SK-N-SH (cell line): ENCODE measurements at regions not wholly inside any gene's neighbourhood (a gene's known extent, or its start where the extent isn't known, plus 50 kb on each side); places are given as distances from the start of the nearest gene placed in this dataset.
"Not testable (repeated sequence)": the region's sequence is repeated elsewhere in the genome, so short reads cannot be mapped to it uniquely, and the experiment has no call there.

Experiments
- CTCF ChIA-PET: fragments of 300-600, 350-600 bp; formaldehyde crosslinking; extraction: SDS; loops from one replicate; lab custom pipeline; 2021; lab: Yijun Ruan, JAX
- POLR2A ChIA-PET: fragments of 350-600 bp; sonication (Branson Sonifier 250); formaldehyde crosslinking; extraction: SDS; loops from one replicate; lab custom pipeline; 2020; ENCODE audit warnings: antibody characterized with exemption, inconsistent platforms; lab: Yijun Ruan, JAX
- DNase-seq: peaks from one replicate; pipeline ENCODE4 v3.0.0; 2012
- H2AFZ ChIP-seq: fragments of 200-600 bp; sonication (generic); 2 replicates; pipeline ENCODE4 v1.8.1; 2016; ENCODE audit warnings: antibody characterized with exemption, mild to moderate bottlenecking, low read depth
- H3F3A ChIP-seq: fragments of 200-600 bp; sonication (generic); replicated peaks from 2 replicates; pipeline ENCODE3; 2016; ENCODE audit warnings: antibody characterized with exemption, mild to moderate bottlenecking; ENCODE audit not compliant: insufficient read depth
- H3K27ac ChIP-seq, 2 experiments: fragments of 200-500 bp in 1 of 2; fragments of 200-600 bp in 1 of 2; sonication (Bioruptor generic) in 1 of 2; sonication (generic), shearing (Covaris generic) in 1 of 2; 2 replicates each; pipeline versions ENCODE4 v1.5.1 to v1.6.1; 2014 to 2016; ENCODE audit warnings: low read depth in 2 of 2, inconsistent platforms in 1 of 2, low read length in 1 of 2, mild to moderate bottlenecking in 1 of 2, mixed read lengths in 1 of 2
- H3K27me3 ChIP-seq: fragments of 200-600 bp; sonication (generic), shearing (Covaris generic); 2 replicates; pipeline ENCODE4 v1.6.1; 2016; ENCODE audit warnings: mixed run types; ENCODE audit not compliant: insufficient read depth
- H3K36me3 ChIP-seq, 2 experiments: fragments of 200-500 bp in 1 of 2; fragments of 200-600 bp in 1 of 2; sonication (Bioruptor generic) in 1 of 2; sonication (generic) in 1 of 2; replicated peaks in 1 of 2; 2 replicates each; pipeline versions ENCODE3 to v1.5.1; 2014 to 2016; ENCODE audit warnings: low read length in 1 of 2, mild to moderate bottlenecking in 1 of 2; ENCODE audit not compliant: insufficient read depth in 2 of 2, control insufficient read depth in 1 of 2
- H3K4me1 ChIP-seq, 2 experiments: fragments of 200-500 bp in 1 of 2; fragments of 200-600 bp in 1 of 2; sonication (Bioruptor generic) in 1 of 2; sonication (generic), shearing (Covaris generic) in 1 of 2; 2 replicates each; pipeline versions ENCODE4 v1.5.1 to v1.6.1; 2014 to 2016; ENCODE audit warnings: low read depth in 1 of 2, low read length in 1 of 2, mixed run types in 1 of 2; ENCODE audit not compliant: insufficient read depth in 2 of 2, control insufficient read depth in 1 of 2
- H3K4me2 ChIP-seq: fragments of 200-600 bp; sonication (generic), shearing (Covaris generic); 2 replicates; pipeline ENCODE4 v1.6.1; 2017; ENCODE audit warnings: mixed run types
- H3K4me3 ChIP-seq, 2 experiments: fragments of 200-500 bp in 1 of 2; fragments of 200-600 bp in 1 of 2; sonication (Bioruptor generic) in 1 of 2; sonication (generic), shearing (Covaris generic) in 1 of 2; 2 replicates each; pipeline versions ENCODE4 v1.5.1 to v1.8.1; 2014 to 2016; ENCODE audit warnings: low read depth in 2 of 2, inconsistent platforms in 1 of 2, low read length in 1 of 2, mild to moderate bottlenecking in 1 of 2, mixed read lengths in 1 of 2, moderate library complexity in 1 of 2
- H3K79me2 ChIP-seq: fragments of 200-600 bp; sonication (generic); 2 replicates; pipeline ENCODE4 v1.8.1; 2017; ENCODE audit warnings: mild to moderate bottlenecking; ENCODE audit not compliant: insufficient read depth
- H3K9ac ChIP-seq: fragments of 200-600 bp; sonication (generic); 2 replicates; pipeline ENCODE4 v1.6.1; 2017; ENCODE audit warnings: mixed run types
- H3K9me2 ChIP-seq: fragments of 200-600 bp; sonication (generic); 2 replicates; pipeline ENCODE4 v1.6.1; 2017; ENCODE audit warnings: mixed run types
- H3K9me3 ChIP-seq: fragments of 200-600 bp; sonication (generic); 2 replicates; pipeline ENCODE4 v1.6.1; 2017; ENCODE audit warnings: mixed run types, mild to moderate bottlenecking, moderate library complexity
- H4K20me1 ChIP-seq: fragments of 200-600 bp; sonication (generic); 2 replicates; pipeline ENCODE4 v1.6.1; 2017; ENCODE audit warnings: mild to moderate bottlenecking, mixed run types; ENCODE audit not compliant: insufficient read depth
- EP300 ChIP-seq, 2 experiments: IDR thresholded peaks; 2 replicates each; pipeline versions ENCODE4 v1.4.0 to v1.6.1; 2012; ENCODE audit warnings: borderline replicate concordance in 1 of 2, low read depth in 1 of 2, low read length in 1 of 2
- EZH2phosphoT487 ChIP-seq: fragments of 200-600 bp; sonication (generic); IDR thresholded peaks from 2 replicates; pipeline ENCODE4 v1.6.1; 2017; ENCODE audit warnings: low read depth, mixed run types, mild to moderate bottlenecking, antibody characterized with exemption, moderate library complexity, borderline replicate concordance
- FOSL2 ChIP-seq: IDR thresholded peaks from 2 replicates; pipeline ENCODE4 v1.4.0; 2012; ENCODE audit warnings: low read depth, mild to moderate bottlenecking, moderate library complexity, borderline replicate concordance
- FOXJ3 ChIP-seq: sonication (generic); formaldehyde crosslinking; IDR thresholded peaks from 2 replicates; pipeline ENCODE4 v1.5.1; 2020; ENCODE audit warnings: mild to moderate bottlenecking, missing genetic modification reagents
- GABPA ChIP-seq: IDR thresholded peaks from 2 replicates; pipeline ENCODE4 v1.4.0; 2012; ENCODE audit warnings: low read depth, mild to moderate bottlenecking
- GATA2 ChIP-seq: sonication (generic); formaldehyde crosslinking; IDR thresholded peaks from 2 replicates; pipeline ENCODE4 v1.5.0; 2020; ENCODE audit warnings: mild to moderate bottlenecking, missing genetic modification reagents
- MEF2A ChIP-seq: IDR thresholded peaks from 2 replicates; pipeline ENCODE4 v1.4.0; 2012; ENCODE audit warnings: low read depth, borderline replicate concordance
- MXI1 ChIP-seq: IDR thresholded peaks from 2 replicates; pipeline ENCODE4 v1.6.1; 2012; ENCODE audit warnings: mild to moderate bottlenecking, low read depth, low read length, improper control_type of control experiment
- RFX5 ChIP-seq: IDR thresholded peaks from 2 replicates; pipeline ENCODE4 v1.6.1; 2012; ENCODE audit warnings: mild to moderate bottlenecking, improper control_type of control experiment, low read length
- TAF1 ChIP-seq: IDR thresholded peaks from 2 replicates; pipeline ENCODE4 v1.6.1; 2012; ENCODE audit warnings: low read depth, mild to moderate bottlenecking, low read length, moderate library complexity, borderline replicate concordance
- TCF12 ChIP-seq: IDR thresholded peaks from 2 replicates; pipeline ENCODE4 v1.4.0; 2012
- TEAD4 ChIP-seq: IDR thresholded peaks from 2 replicates; pipeline ENCODE4 v1.4.0; 2012; ENCODE audit warnings: mild to moderate bottlenecking, borderline replicate concordance; ENCODE audit not compliant: insufficient read depth
- WGBS: methylation state at CpG from one replicate; pipeline ENCODE4 v1.1.6; 2017; ENCODE audit warnings: low lambda C conversion rate; 5-methylcytosine and 5-hydroxymethylcytosine counted together
- TF ChIP-seq, protein P1 (sequence below): fragments of 200-600 bp; sonication (generic); IDR thresholded peaks from 2 replicates; pipeline ENCODE4 v1.6.1; 2017; ENCODE audit warnings: antibody characterized with exemption, mild to moderate bottlenecking, moderate library complexity
- TF ChIP-seq, protein P2 (sequence below): IDR thresholded peaks from 2 replicates; pipeline ENCODE4 v1.4.0; 2012; ENCODE audit warnings: low read depth, borderline replicate concordance
- TF ChIP-seq, protein P3 (sequence below): IDR thresholded peaks from 2 replicates; pipeline ENCODE4 v1.4.0; 2012; ENCODE audit warnings: low read depth, borderline replicate concordance

DNA sequence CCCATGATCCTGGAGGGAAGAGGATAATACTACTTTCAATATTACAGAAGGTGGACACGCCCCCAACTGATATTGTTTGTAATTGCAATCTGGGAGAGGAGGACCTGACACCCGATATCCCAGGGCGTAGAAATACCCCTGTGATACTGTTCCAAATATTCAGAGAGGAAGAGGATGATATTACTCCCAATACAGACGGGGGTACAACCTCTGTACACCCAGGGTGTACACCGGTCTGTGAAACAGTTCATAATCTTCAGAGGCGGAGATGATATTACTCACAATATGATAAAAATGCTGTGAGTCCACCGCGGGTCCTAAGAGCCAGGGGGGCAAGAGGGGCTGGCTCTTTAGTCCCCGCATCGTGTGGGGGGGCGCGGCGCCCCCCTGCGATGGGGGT is 57.2 kb upstream of the ALDH3B2 start:
- Histone ChIP-seq H3K9me2 (no peaks in the 10 kb centered on the region), H3K9ac (no peak overlapping the region; the same call in 1 of the 2 replicates), H4K20me1 (no peaks in the 10 kb centered on the region), H2AFZ (no peak overlapping the region; the same call in 1 of the 2 replicates), H3K79me2 (no peaks in the 10 kb centered on the region), H3K4me1 (no peaks in the 10 kb centered on the region), H3K27ac (no peak overlapping the region; a peak in 1 of 4 replicates), H3K36me3 (no peaks in the 10 kb centered on the region), H3F3A (no peaks in the 10 kb centered on the region), H3K4me2 (peak overlapping the region; percentile 90), H3K4me3 (peak overlapping the region; percentile 54 to 56), H3K27me3 (no peaks in the 10 kb centered on the region), H3K9me3 (no peaks in the 10 kb centered on the region)
- POLR2A ChIA-PET, result no interaction called here
- CTCF ChIA-PET, result no interaction called here
- 6% methylated on average over 8 of the region's 14 CpGs for WGBS
- peak; percentile 34 for DNase-seq
- TF ChIP-seq TCF12 (no peak), RFX5 (no peak), EZH2phosphoT487 (no peak), TAF1 (no peak), FOSL2 (no peak), GATA2 (no peak), EP300 (IDR thresholded peaks at IDR 0.05; ENCODE audit: borderline replicate concordance in 1 of 2, low read depth in 1 of 2, low read length in 1 of 2) (no peak), TEAD4 (no peak), FOXJ3 (no peak), MEF2A (no peak), GABPA (no peak), MXI1 (no peak)
- TF ChIP-seq, protein P1, sequence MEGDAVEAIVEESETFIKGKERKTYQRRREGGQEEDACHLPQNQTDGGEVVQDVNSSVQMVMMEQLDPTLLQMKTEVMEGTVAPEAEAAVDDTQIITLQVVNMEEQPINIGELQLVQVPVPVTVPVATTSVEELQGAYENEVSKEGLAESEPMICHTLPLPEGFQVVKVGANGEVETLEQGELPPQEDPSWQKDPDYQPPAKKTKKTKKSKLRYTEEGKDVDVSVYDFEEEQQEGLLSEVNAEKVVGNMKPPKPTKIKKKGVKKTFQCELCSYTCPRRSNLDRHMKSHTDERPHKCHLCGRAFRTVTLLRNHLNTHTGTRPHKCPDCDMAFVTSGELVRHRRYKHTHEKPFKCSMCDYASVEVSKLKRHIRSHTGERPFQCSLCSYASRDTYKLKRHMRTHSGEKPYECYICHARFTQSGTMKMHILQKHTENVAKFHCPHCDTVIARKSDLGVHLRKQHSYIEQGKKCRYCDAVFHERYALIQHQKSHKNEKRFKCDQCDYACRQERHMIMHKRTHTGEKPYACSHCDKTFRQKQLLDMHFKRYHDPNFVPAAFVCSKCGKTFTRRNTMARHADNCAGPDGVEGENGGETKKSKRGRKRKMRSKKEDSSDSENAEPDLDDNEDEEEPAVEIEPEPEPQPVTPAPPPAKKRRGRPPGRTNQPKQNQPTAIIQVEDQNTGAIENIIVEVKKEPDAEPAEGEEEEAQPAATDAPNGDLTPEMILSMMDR, result no peak
- TF ChIP-seq, protein P2, sequence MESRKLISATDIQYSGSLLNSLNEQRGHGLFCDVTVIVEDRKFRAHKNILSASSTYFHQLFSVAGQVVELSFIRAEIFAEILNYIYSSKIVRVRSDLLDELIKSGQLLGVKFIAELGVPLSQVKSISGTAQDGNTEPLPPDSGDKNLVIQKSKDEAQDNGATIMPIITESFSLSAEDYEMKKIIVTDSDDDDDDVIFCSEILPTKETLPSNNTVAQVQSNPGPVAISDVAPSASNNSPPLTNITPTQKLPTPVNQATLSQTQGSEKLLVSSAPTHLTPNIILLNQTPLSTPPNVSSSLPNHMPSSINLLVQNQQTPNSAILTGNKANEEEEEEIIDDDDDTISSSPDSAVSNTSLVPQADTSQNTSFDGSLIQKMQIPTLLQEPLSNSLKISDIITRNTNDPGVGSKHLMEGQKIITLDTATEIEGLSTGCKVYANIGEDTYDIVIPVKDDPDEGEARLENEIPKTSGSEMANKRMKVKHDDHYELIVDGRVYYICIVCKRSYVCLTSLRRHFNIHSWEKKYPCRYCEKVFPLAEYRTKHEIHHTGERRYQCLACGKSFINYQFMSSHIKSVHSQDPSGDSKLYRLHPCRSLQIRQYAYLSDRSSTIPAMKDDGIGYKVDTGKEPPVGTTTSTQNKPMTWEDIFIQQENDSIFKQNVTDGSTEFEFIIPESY, result no peak
- TF ChIP-seq, protein P3, sequence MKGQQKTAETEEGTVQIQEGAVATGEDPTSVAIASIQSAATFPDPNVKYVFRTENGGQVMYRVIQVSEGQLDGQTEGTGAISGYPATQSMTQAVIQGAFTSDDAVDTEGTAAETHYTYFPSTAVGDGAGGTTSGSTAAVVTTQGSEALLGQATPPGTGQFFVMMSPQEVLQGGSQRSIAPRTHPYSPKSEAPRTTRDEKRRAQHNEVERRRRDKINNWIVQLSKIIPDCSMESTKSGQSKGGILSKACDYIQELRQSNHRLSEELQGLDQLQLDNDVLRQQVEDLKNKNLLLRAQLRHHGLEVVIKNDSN, result no peak

DNA sequence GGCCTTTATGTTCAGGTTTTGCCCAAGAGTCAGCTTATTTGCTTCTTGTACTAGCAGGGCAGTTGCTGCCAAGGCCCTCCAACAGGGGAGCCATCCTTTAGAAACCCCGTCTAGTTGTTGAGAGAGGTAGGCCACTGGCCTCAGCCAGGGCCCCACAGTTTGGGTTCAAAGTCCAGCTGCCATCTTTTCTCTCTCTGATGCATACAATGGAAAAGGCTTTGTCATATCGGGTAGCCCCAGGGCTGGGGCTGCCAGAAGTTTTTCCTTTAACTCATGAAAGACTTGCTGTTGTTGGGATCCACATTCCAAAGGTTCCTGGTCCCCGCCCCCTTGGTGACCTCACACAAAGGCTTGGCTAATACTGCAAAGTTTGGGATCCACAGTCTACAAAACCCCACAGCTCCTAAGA is 53.7 kb upstream of the ALDH3B2 start:
- H3K4me2 ChIP-seq, H2AFZ ChIP-seq, H3K9me2 ChIP-seq, H3K9me3 ChIP-seq, POLR2A ChIA-PET, H3F3A ChIP-seq, DNase-seq, H3K27ac ChIP-seq, H3K27me3 ChIP-seq, H3K4me1 ChIP-seq, H3K36me3 ChIP-seq, H4K20me1 ChIP-seq, H3K9ac ChIP-seq, H3K79me2 ChIP-seq, H3K4me3 ChIP-seq: not testable (repeated sequence)
- 63% methylated on average over 2 of the region's 3 CpGs for WGBS
- CTCF ChIA-PET, result interaction anchor here (1.3 kb wide), 1 partner anchor 100 kb away, joined by 4 read pairs; no protein-coding TSS in a partner anchor

DNA sequence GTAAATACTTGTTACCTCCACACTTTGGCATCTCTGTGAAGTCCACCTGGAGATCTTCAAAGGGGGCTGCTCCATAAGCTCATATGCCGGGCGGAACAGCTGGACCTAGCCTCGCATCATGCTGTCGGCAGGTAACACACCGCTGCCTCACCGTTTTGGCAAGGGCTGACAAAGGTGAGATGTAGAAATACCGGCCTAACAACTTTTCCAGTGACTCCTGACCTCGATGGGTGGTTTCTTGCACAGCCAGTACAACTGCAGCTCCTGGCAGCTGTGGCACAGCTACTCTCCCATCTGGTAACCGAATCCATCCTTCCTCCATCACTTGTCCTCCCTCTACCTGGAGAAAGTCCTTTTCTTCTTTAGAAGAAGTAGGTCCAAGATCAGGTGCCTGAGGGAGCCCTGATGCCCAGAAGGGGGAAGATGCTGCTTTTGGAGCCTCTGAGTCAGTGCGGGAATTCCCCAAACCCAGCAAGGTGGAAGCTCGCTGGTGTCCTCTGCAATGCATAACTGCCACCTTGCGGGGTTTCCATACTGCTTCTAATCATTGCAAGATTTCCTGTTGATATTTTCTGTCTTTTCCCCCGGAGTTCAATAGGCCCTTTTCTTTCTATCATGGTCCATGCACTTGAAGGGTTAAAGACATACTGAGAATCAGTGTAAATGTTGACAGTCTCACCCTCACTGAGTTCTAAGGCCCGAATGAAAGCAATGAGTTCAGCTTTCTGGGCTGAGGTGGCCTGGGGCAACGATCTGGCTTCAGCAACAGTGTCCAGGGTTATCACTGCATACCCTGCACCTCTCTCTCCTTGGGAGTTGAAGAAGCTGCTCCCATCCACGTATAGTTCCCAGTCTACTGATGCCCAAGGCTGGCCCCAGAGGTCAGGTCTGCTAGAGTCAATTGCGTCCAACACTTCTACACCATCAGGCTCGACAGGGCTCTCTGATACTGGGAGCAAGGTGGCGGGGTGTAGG is 52.9 kb upstream of the ALDH3B2 start:
- H3K4me3 ChIP-seq, DNase-seq, H3K4me1 ChIP-seq, H2AFZ ChIP-seq, H4K20me1 ChIP-seq, POLR2A ChIA-PET, H3K79me2 ChIP-seq, H3K9me3 ChIP-seq, H3K36me3 ChIP-seq, H3F3A ChIP-seq, H3K4me2 ChIP-seq, H3K9me2 ChIP-seq, H3K9ac ChIP-seq, H3K27ac ChIP-seq, H3K27me3 ChIP-seq: not testable (repeated sequence)
- CTCF ChIA-PET, result interaction anchor here (1.3 kb wide), 1 partner anchor 99 kb away, joined by 4 read pairs; no protein-coding TSS in a partner anchor
- 47% methylated on average over 11 of the region's 19 CpGs for WGBS
